Liver (tissue), 3 donors: ENCODE measurements at regions not wholly inside any gene's neighbourhood (a gene's known extent, or its start where the extent isn't known, plus 50 kb on each side); places are given as distances from the start of the nearest gene placed in this dataset.

Source experiments
- ATF3 ChIP-seq: IDR thresholded peaks from 2 replicates; pipeline ENCODE4 v1.6.1; 2016; ENCODE audit warnings: antibody characterized with exemption
- CTCF ChIP-seq: fragments of 150-350 bp; IDR thresholded peaks from 2 replicates; pipeline ENCODE4 v1.5.1; 2017; ENCODE audit warnings: improper control_type of control experiment, low read depth, low read length; ENCODE audit not compliant: missing input control
- GABPA ChIP-seq, 2 donors: IDR thresholded peaks in 1 of 2; conservative IDR thresholded peaks in 1 of 2; 2 replicates each; pipeline ENCODE4 v1.6.1; 2016; ENCODE audit warnings: antibody characterized with exemption in 2 of 2, mild to moderate bottlenecking in 1 of 2, moderate library complexity in 1 of 2
- HNF4G ChIP-seq: IDR thresholded peaks from 2 replicates; pipeline ENCODE4 v1.6.1; 2016; ENCODE audit warnings: antibody characterized with exemption
- JUND ChIP-seq, 2 donors: IDR thresholded peaks; 2 replicates each; pipeline ENCODE4 v1.6.1; 2016; ENCODE audit warnings: antibody characterized with exemption in 2 of 2
- MAX ChIP-seq: IDR thresholded peaks from 2 replicates; pipeline ENCODE4 v1.6.1; 2016; ENCODE audit warnings: antibody characterized with exemption
- NR2F2 ChIP-seq: IDR thresholded peaks from 2 replicates; pipeline ENCODE4 v1.6.1; 2016; ENCODE audit warnings: antibody characterized with exemption
- RAD21 ChIP-seq, 2 donors: IDR thresholded peaks; 2 replicates each; pipeline ENCODE4 v1.6.1; 2016; ENCODE audit warnings: antibody characterized with exemption in 2 of 2, mild to moderate bottlenecking in 2 of 2
- REST ChIP-seq: IDR thresholded peaks from 2 replicates; pipeline ENCODE4 v1.6.1; 2016; ENCODE audit warnings: antibody characterized with exemption, mild to moderate bottlenecking
- RXRA ChIP-seq, 2 donors: IDR thresholded peaks; 2 replicates each; pipeline ENCODE4 v1.6.1; 2017 to 2018; ENCODE audit warnings: antibody characterized with exemption in 2 of 2, mild to moderate bottlenecking in 1 of 2
- SP1 ChIP-seq: IDR thresholded peaks from 2 replicates; pipeline ENCODE4 v1.6.1; 2018; ENCODE audit warnings: antibody characterized with exemption, mild to moderate bottlenecking
- TAF1 ChIP-seq: conservative IDR thresholded peaks from 2 replicates; pipeline ENCODE4 v1.6.1; 2016; ENCODE audit warnings: antibody characterized with exemption, mild to moderate bottlenecking
- YY1 ChIP-seq: IDR thresholded peaks from 2 replicates; pipeline ENCODE4 v1.6.1; 2016; ENCODE audit warnings: antibody characterized with exemption, mild to moderate bottlenecking
- donor health status: healthy.
- donor health status: healthy.

- no peak for TF ChIP-seq MAX
- no peak for TF ChIP-seq CTCF
- TF ChIP-seq TAF1: no peak
- TF ChIP-seq RAD21 (IDR thresholded peaks at IDR 0.05): no peak
- TF ChIP-seq NR2F2: no peak
- no peak for TF ChIP-seq ATF3
- TF ChIP-seq HNF4G: no peak
- TF ChIP-seq GABPA (IDR thresholded peaks at IDR 0.05 in 1 of 2, conservative IDR thresholded peaks at IDR 0.05 in 1 of 2): no peak
- TF ChIP-seq SP1: no peak
- no peak for TF ChIP-seq YY1
- TF ChIP-seq REST: no peak
- no peak for TF ChIP-seq RXRA (IDR thresholded peaks at IDR 0.05)
- no peak for TF ChIP-seq JUND (IDR thresholded peaks at IDR 0.05)
Measured at GRCh38 chrX:142733327-142733726, 292.4 kb upstream of the SPANXN4 start.
